ENCODE measurements at regions not wholly inside any gene's neighbourhood (a gene's known extent, or its start where the extent isn't known, plus 50 kb on each side); places are given as distances from the start of the nearest gene placed in this dataset.
A peak's percentile ranks its signal among the peaks of the same experiment; 100 is the strongest.

- no peak overlapping the region for H3K9ac ChIP-seq (ENCODE audit: low read depth, low read length)
- H3K9me3 ChIP-seq (ENCODE audit: control insufficient read depth, insufficient read depth, low read length), result no peaks in the 10 kb centered on the region
- no peak overlapping the region for H3K4me3 ChIP-seq (ENCODE audit: low read depth, low read length)
- H3K4me1 ChIP-seq (ENCODE audit: control insufficient read depth, insufficient read depth, low read length), result peaks cover under 1% of the 10 kb centered on the region; the same call in 1 of the 2 replicates
- no peak overlapping the region for H3K27ac ChIP-seq (ENCODE audit: low read depth, low read length)
- H3K36me3 ChIP-seq (ENCODE audit: control insufficient read depth, insufficient read depth, low read length), result no peaks in the 10 kb centered on the region
- no peaks in the 10 kb centered on the region for H3K27me3 ChIP-seq (ENCODE audit: control insufficient read depth, insufficient read depth, low read length)
Measured at GRCh38 chr1:94707321-94708298, 112.5 kb upstream of the SLC44A3 start.

DNA sequence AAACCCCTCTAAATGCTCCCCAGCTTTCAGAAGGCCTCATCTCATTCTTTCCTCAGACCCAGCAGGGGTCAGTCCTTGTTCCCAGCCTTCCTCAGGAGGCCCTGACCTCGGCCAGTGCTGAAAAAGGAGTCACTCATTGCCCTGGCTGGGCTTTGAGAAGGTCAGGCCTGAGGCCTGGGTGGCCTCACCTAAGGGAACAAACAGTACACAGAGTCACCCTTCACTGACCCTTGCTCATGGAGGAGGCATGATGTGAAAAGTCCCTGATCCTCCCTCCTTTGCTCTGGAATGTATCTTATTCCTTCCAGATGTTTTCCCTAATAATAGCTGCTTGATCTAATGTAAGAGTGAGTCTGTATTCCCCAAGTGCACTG lies 117.7 kb upstream of the SLC44A3 start:
- Histone ChIP-seq H3K4me1 (ENCODE audit: control insufficient read depth, insufficient read depth, low read length) (peaks cover 20% of the 10 kb centered on the region), H3K36me3 (ENCODE audit: control insufficient read depth, insufficient read depth, low read length) (no peaks in the 10 kb centered on the region), H3K27ac (ENCODE audit: low read depth, low read length) (no peak overlapping the region), H3K4me3 (ENCODE audit: low read depth, low read length) (no peak overlapping the region), H3K9ac (ENCODE audit: low read depth, low read length) (no peak overlapping the region), H3K27me3 (ENCODE audit: control insufficient read depth, insufficient read depth, low read length) (no peaks in the 10 kb centered on the region), H3K9me3 (ENCODE audit: control insufficient read depth, insufficient read depth, low read length) (no peaks in the 10 kb centered on the region)

GRCh38 chr1:94701796-94702441 lies 118.2 kb upstream of the SLC44A3 start:
- Histone ChIP-seq H3K27ac (ENCODE audit: low read depth, low read length) (no peak overlapping the region), H3K9me3 (ENCODE audit: control insufficient read depth, insufficient read depth, low read length) (no peaks in the 10 kb centered on the region), H3K27me3 (ENCODE audit: control insufficient read depth, insufficient read depth, low read length) (no peaks in the 10 kb centered on the region), H3K36me3 (ENCODE audit: control insufficient read depth, insufficient read depth, low read length) (no peaks in the 10 kb centered on the region), H3K9ac (ENCODE audit: low read depth, low read length) (no peak overlapping the region), H3K4me1 (ENCODE audit: control insufficient read depth, insufficient read depth, low read length) (peaks cover 20% of the 10 kb centered on the region), H3K4me3 (ENCODE audit: low read depth, low read length) (no peak overlapping the region)

- no peaks in the 10 kb centered on the region for H3K36me3 ChIP-seq (ENCODE audit: control insufficient read depth, insufficient read depth, low read length)
- H3K27ac ChIP-seq (ENCODE audit: low read depth, low read length), result peak overlapping the region; percentile 82
- H3K9ac ChIP-seq (ENCODE audit: low read depth, low read length), result no peak overlapping the region
- H3K27me3 ChIP-seq (ENCODE audit: control insufficient read depth, insufficient read depth, low read length), result no peaks in the 10 kb centered on the region
- H3K9me3 ChIP-seq (ENCODE audit: control insufficient read depth, insufficient read depth, low read length), result no peaks in the 10 kb centered on the region
- peaks cover 20% of the 10 kb centered on the region for H3K4me1 ChIP-seq (ENCODE audit: control insufficient read depth, insufficient read depth, low read length)
- H3K4me3 ChIP-seq (ENCODE audit: low read depth, low read length), result no peak overlapping the region
Measured at GRCh38 chr1:94698759-94699502, 121.2 kb upstream of the SLC44A3 start.

DNA sequence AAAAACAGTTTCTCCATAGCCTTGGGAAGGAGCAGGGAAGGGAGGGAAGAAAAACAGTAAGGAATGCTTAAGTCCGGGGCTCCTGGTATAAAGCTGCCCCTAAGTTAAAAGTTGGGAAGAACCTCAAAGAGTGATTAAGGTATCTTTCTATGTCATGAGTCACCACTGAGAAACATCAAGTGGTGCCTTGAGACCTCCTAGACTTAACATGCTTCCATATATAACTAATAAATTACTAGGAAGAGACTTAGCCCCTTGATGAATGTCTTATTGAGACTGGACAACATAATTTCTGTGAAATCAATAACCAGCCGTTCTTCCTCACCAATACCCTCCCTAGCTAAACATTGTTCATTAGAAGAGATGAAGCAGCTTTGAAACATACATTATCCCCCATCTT lies 121.8 kb upstream of the SLC44A3 start:
- Histone ChIP-seq H3K27ac (ENCODE audit: low read depth, low read length) (peak overlapping the region; percentile 82), H3K4me3 (ENCODE audit: low read depth, low read length) (no peak overlapping the region)

GRCh38 chr1:94697839-94698238 lies 122.3 kb upstream of the SLC44A3 start:
- Histone ChIP-seq H3K4me3 (ENCODE audit: low read depth, low read length) (no peak overlapping the region), H3K27me3 (ENCODE audit: control insufficient read depth, insufficient read depth, low read length) (no peaks in the 10 kb centered on the region), H3K9me3 (ENCODE audit: control insufficient read depth, insufficient read depth, low read length) (no peaks in the 10 kb centered on the region), H3K36me3 (ENCODE audit: control insufficient read depth, insufficient read depth, low read length) (no peaks in the 10 kb centered on the region), H3K9ac (ENCODE audit: low read depth, low read length) (no peak overlapping the region), H3K27ac (ENCODE audit: low read depth, low read length) (peak overlapping the region; percentile 82), H3K4me1 (ENCODE audit: control insufficient read depth, insufficient read depth, low read length) (peaks cover 20% of the 10 kb centered on the region)

More for the DNA sequence above, 121.8 kb upstream of the SLC44A3 start:
- H3K9ac ChIP-seq (ENCODE audit: low read depth, low read length), result no peak overlapping the region
- no peaks in the 10 kb centered on the region for H3K9me3 ChIP-seq (ENCODE audit: control insufficient read depth, insufficient read depth, low read length)
- no peaks in the 10 kb centered on the region for H3K27me3 ChIP-seq (ENCODE audit: control insufficient read depth, insufficient read depth, low read length)
- H3K36me3 ChIP-seq (ENCODE audit: control insufficient read depth, insufficient read depth, low read length), result no peaks in the 10 kb centered on the region
- H3K4me1 ChIP-seq (ENCODE audit: control insufficient read depth, insufficient read depth, low read length), result peaks cover 20% of the 10 kb centered on the region

GRCh38 chr1:94694226-94694915 lies 125.8 kb upstream of the SLC44A3 start:
- H3K9ac ChIP-seq (ENCODE audit: low read depth, low read length), result no peak overlapping the region
- H3K4me1 ChIP-seq (ENCODE audit: control insufficient read depth, insufficient read depth, low read length), result peaks cover 20% of the 10 kb centered on the region
- H3K27me3 ChIP-seq (ENCODE audit: control insufficient read depth, insufficient read depth, low read length), result no peaks in the 10 kb centered on the region
- H3K36me3 ChIP-seq (ENCODE audit: control insufficient read depth, insufficient read depth, low read length), result no peaks in the 10 kb centered on the region
- peak overlapping the region; percentile 50 for H3K27ac ChIP-seq (ENCODE audit: low read depth, low read length)
- no peak overlapping the region for H3K4me3 ChIP-seq (ENCODE audit: low read depth, low read length)
- 0 out of 2 replicates have a peak, but pooled peaks cover 5% of the 10 kb centered on the region for H3K9me3 ChIP-seq (ENCODE audit: control insufficient read depth, insufficient read depth, low read length)

GRCh38 chr1:94693435-94693834 lies 126.7 kb upstream of the SLC44A3 start:
- no peaks in the 10 kb centered on the region for H3K36me3 ChIP-seq (ENCODE audit: control insufficient read depth, insufficient read depth, low read length)
- no peaks in the 10 kb centered on the region for H3K27me3 ChIP-seq (ENCODE audit: control insufficient read depth, insufficient read depth, low read length)
- peaks cover 22% of the 10 kb centered on the region for H3K4me1 ChIP-seq (ENCODE audit: control insufficient read depth, insufficient read depth, low read length)
- no peak overlapping the region for H3K9ac ChIP-seq (ENCODE audit: low read depth, low read length)
- H3K9me3 ChIP-seq (ENCODE audit: control insufficient read depth, insufficient read depth, low read length), result 0 out of 2 replicates have a peak, but pooled peaks cover 5% of the 10 kb centered on the region
- no peak overlapping the region for H3K4me3 ChIP-seq (ENCODE audit: low read depth, low read length)
- H3K27ac ChIP-seq (ENCODE audit: low read depth, low read length), result no peak overlapping the region

DNA sequence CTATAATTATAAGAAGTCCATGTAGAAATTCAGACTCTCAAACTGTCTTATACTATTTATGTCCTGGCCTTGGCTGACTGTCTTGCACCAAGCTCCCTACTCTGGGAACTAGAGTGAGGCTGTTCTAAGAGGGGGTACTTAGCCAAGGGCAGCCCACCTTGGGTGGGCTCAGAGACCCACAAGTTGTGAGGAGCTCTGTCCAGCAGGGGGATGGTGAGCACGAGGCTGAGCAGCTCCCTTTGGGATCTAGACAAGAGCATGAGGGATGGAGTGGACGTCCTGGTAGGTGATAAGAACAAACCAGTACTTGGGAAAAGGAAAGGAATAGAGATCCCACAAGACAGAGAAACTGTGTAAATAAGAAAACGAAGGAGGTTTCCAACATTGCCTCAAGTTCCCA lies 127.1 kb upstream of the SLC44A3 start:
- H3K36me3 ChIP-seq (ENCODE audit: control insufficient read depth, insufficient read depth, low read length), result no peaks in the 10 kb centered on the region
- H3K27ac ChIP-seq (ENCODE audit: low read depth, low read length), result no peak overlapping the region
- 0 out of 2 replicates have a peak, but pooled peaks cover 5% of the 10 kb centered on the region for H3K9me3 ChIP-seq (ENCODE audit: control insufficient read depth, insufficient read depth, low read length)
- H3K4me3 ChIP-seq (ENCODE audit: low read depth, low read length), result no peak overlapping the region
- no peak overlapping the region for H3K9ac ChIP-seq (ENCODE audit: low read depth, low read length)
- no peaks in the 10 kb centered on the region for H3K27me3 ChIP-seq (ENCODE audit: control insufficient read depth, insufficient read depth, low read length)
- H3K4me1 ChIP-seq (ENCODE audit: control insufficient read depth, insufficient read depth, low read length), result peaks cover 22% of the 10 kb centered on the region

GRCh38 chr1:94688646-94689045 lies 131.5 kb upstream of the SLC44A3 start:
- 0 out of 2 replicates have a peak overlapping the region, but pooled peaks have one; percentile 20 for H3K4me3 ChIP-seq (ENCODE audit: low read depth, low read length)
- 0 out of 2 replicates have a peak, but pooled peaks cover 5% of the 10 kb centered on the region for H3K9me3 ChIP-seq (ENCODE audit: control insufficient read depth, insufficient read depth, low read length)
- peak overlapping the region; percentile 88 for H3K27ac ChIP-seq (ENCODE audit: low read depth, low read length)
- H3K4me1 ChIP-seq (ENCODE audit: control insufficient read depth, insufficient read depth, low read length), result peaks cover 17% of the 10 kb centered on the region
- no peaks in the 10 kb centered on the region for H3K36me3 ChIP-seq (ENCODE audit: control insufficient read depth, insufficient read depth, low read length)
- no peaks in the 10 kb centered on the region for H3K27me3 ChIP-seq (ENCODE audit: control insufficient read depth, insufficient read depth, low read length)
- no peak overlapping the region for H3K9ac ChIP-seq (ENCODE audit: low read depth, low read length)

Measured in HUES48 (cell line).